PC-9 (cell line): ENCODE measurements at regions not wholly inside any gene's neighbourhood (a gene's known extent, or its start where the extent isn't known, plus 50 kb on each side); places are given as distances from the start of the nearest gene placed in this dataset.

ENCODE experiments used
- EZH2 ChIP-seq: fragments of 200-600 bp; sonication (generic); IDR thresholded peaks from 2 replicates; pipeline ENCODE4 v1.8.0; 2017; ENCODE audit warnings: antibody characterized with exemption, low read depth
- TF ChIP-seq, protein P1 (sequence below): fragments of 200-600 bp; sonication (generic); conservative IDR thresholded peaks from 2 replicates; pipeline ENCODE4 v1.6.1; 2017; ENCODE audit warnings: mixed run types, antibody characterized with exemption, mild to moderate bottlenecking, moderate library complexity

DNA sequence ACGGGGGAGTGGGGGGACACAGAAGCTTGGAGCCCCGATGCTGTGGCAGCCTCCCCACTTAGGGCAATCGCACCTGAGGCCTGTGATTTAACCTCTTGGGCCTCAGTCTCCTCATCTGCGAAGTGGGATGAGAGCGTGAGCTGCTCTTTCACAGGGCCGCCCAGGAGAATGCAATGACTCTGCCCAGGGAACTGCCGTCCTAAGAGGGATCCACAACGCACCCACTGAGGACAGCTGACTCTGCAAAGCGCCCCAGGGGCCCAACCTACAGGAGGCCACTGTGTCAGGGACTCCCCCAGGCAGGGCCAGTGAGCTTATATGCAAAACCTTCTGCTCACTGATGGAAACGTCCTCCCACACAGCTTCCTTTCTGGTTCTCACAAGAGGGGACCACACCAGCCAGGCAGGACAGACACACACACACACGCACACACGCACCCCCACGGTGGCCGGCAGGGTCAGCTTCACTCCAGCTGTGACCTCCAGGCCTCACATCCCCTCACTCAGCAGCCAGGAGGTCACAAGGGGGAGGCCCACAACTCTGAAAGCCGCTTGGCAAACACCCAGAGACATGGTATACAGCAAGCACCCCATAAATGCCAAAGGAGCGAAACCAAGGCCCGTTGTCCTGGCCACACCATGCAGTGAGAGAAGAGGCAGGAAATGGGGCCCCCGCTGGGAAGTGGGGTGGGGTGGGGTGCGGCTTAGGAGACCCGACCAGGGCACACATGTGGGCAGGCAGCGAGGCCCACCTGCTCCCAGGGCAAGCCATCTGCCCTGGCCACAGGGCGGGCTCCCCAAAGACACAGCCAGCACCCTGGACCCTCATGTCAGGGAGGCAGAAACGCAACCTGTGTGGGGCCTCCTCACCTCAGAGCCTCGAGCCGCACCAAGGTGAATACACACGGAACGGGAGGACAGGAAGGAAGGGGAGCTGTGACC is 73.3 kb downstream of the NCOR2 start:
- TF ChIP-seq, protein P1, sequence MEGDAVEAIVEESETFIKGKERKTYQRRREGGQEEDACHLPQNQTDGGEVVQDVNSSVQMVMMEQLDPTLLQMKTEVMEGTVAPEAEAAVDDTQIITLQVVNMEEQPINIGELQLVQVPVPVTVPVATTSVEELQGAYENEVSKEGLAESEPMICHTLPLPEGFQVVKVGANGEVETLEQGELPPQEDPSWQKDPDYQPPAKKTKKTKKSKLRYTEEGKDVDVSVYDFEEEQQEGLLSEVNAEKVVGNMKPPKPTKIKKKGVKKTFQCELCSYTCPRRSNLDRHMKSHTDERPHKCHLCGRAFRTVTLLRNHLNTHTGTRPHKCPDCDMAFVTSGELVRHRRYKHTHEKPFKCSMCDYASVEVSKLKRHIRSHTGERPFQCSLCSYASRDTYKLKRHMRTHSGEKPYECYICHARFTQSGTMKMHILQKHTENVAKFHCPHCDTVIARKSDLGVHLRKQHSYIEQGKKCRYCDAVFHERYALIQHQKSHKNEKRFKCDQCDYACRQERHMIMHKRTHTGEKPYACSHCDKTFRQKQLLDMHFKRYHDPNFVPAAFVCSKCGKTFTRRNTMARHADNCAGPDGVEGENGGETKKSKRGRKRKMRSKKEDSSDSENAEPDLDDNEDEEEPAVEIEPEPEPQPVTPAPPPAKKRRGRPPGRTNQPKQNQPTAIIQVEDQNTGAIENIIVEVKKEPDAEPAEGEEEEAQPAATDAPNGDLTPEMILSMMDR: no peak
- no peak for TF ChIP-seq EZH2
